ENCODE measurements at regions not wholly inside any gene's neighbourhood (a gene's known extent, or its start where the extent isn't known, plus 50 kb on each side); places are given as distances from the start of the nearest gene placed in this dataset.
"Not testable (repeated sequence)": the region's sequence is repeated elsewhere in the genome, so short reads cannot be mapped to it uniquely, and the experiment has no call there.

DNA sequence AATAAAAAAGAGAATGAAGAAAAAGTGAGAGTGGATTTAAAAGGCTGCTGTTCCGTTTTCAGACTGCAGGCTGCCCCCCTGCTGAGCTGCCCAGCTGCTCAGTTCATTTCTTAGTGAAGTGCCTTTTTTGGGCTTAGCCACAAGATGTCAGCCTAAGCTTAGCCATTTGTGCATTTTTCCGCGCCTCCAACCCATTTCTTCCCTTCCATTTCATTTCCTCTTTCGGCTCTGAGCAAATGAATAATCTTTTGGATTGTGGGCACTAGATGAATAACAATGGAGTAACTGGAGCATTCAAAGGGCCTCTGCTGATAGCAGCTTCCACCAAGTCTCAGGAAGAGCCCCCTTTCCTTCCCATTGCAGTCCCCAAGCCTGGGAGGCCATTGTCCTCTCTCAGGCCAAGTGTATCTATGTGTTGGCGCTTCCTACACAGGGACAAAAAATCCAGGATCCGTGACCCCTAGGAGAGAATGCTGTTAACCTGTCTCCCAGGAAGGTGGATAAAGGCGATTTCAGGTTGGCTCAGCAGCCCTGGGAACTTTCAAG is 83.5 kb upstream of the SPTLC3 start:
- DNase-seq, result peak; percentile 51

DNA sequence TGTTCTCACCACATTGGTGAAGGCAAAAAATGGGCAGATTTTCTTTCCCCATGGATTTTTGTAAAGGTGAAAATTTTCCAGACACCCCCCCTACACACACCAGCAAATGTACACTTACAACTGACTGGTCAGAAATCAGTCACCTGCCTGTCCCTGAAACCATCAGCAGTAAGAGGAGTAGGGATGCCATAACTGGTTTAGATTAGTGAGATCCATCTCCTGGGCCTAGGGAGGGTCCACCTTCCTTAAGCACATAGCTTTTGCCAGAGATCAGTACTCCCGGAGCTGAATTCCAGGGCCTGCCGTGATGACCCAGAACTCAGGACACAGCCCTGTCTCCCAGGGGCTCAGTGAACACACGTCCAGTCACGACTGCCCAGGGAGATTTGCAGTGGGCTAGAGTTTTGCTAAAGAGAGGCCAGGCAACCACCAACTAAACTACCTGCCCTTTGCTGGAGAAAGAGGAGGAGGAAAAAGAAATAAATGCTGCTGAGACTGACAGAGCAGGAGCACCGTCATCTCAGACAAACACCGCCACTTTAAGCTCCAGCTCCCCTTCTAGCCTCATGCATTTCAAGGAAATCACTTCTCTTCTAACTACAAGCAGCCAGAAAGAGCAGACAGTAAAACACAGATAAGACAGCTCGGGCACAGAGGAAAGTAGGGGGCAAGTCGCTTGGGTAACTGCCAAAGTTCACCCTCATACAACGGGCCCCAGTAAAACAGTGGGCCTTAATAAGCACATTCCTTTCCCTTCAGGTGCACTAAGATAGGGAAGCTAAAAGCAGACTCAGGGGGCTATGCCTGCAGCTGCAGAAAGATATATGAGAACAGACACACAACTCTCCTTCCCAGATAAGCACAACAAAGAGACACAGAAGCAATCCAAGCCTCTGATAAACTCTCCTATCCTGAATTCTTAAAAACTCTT is 82.6 kb upstream of the SPTLC3 start:
- no peak for DNase-seq

DNA sequence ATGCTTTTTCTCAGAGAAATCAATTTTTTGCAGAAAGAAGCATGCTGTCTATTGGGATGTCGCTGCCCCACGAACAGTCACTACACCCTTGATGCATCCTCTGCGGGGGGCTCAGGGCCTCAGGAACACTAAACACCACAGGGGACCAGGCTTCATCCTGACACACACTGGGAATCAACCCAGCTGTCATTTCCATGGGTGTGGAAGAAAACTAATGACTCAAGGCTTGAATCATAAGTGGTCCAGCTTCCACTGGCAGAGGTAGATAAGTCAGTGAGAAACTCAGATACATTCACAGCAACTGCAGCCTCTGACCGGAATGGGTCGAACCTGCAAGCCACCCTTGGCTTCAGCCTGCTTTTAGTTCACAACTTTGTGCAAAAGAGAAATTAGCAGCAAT is 81.3 kb upstream of the SPTLC3 start:
- DNase-seq, result no peak

DNA sequence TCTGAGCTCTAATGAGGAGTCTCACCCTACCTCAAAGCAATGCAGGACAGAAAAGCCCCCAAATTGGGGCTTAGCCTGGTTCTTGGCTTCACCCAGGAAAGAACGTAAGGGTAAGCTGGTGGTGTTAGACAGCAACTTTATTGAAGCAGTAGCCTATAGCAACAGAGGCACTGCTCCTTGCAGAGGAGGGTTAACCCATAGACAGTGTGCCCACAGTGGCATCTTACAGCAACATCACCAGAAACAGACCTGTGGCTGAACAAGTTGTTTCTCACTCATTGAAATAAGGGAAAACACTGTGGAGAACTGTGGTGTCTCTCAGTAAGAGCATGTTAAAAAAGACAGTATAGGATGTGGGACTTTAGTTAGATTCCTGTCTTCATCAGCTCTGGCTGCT is 80.4 kb upstream of the SPTLC3 start:
- no peak for DNase-seq

DNA sequence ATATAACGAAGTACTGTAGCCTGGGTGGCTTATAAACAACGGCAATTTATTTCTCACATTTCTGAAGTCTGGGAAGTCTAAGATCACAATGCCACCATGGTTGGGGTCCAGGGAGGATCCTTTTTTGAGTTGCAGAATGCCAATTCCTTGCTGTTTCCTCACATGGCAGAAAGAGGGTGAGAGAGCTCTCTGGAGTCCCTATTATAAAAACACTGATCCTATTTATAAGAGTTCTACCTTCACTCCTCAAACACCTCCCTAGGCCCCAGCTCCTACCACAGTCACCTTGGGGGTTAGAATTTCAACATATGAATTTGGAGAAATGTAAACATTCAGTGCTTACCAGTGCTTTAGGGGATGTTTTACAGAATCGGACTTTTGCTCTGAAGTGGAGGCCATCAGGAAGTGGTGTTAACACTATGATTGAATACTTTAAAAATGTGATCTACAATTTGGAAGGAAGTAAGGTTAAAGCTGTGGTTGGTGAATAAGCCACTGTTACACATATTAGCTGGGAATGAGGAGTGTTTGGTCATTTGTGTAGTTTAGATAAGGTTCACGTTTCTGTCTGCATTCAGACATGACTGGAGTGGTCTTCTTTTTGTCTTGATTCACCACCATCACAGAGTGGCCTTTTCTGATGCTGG is 79.9 kb upstream of the SPTLC3 start:
- no peak for DNase-seq

DNA sequence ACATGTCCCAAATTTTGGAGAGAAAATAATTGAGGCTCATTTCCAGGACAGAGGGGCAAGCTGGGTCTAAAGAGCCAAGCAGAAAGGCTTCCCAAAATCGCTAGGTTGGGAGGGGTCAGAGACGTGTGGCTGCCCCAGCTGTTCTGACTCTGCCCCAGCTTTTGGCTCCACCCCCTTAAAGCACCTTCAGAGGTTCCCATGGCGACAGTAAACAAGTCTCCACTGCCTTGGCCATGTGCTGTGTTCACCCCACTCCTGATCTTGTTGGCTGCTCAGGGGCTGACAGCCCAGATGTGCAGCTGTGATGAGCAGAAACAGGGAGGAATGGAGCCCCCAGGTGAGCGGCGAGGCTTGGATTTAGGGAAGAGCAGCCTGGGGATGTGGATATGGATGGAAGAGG is 72.8 kb upstream of the SPTLC3 start:
- no peak for DNase-seq

DNA sequence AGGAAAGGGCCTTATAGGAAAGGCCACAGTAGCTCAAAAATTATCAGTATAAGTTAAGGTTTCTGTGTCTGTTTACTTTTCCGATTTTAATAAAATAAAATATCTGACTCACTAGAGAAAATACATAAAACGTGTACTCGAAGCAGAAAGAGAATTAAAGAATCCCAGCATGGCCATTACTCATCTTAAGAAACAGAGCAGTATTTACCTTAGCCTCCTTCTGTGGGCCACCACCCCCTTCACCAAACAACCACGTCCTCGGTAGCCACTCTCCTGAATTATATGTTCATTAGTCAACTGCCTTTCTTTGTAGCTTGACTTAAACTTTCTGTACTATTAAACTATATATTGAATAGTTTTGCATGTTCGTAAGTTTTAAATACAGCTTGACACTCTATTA is 72.2 kb upstream of the SPTLC3 start:
- no peak for DNase-seq

DNA sequence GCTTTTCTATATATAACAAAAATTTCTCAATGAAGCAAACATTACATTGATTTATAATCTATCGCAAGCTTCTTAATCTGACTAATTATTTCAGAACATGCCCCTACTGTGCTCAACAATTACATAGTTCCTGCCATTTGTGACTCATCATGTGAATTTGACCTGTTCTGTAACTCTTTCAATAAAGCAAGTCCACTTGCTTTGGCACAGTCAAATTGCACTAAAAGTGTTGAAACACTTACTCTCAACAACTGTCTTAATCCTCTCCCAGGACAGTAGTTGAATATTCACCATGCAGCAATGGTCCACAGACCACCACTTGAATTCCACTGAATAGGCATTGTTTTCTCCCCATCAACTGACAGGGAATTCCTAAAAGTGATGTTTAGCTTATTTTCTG is 67.7 kb upstream of the SPTLC3 start:
- no peak for DNase-seq

DNA sequence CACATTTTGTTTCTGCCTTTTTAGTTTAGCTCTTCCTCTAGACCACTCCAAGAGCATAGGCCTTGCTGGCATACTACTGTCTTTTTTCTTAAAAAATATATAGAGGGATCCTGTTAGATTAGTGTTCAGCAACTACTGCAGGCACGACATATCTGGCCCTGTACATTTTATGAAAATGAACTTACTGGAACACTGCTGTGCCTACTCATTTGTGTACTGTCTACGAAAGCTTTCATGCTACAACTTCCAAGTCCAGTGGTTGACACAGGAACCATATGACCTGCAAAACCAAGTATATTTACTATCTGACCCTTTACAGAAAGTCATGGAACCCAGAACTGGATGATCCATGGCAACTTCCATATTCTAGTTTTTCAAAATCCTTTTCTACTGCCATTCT is 66.6 kb upstream of the SPTLC3 start:
- DNase-seq, result no peak

DNA sequence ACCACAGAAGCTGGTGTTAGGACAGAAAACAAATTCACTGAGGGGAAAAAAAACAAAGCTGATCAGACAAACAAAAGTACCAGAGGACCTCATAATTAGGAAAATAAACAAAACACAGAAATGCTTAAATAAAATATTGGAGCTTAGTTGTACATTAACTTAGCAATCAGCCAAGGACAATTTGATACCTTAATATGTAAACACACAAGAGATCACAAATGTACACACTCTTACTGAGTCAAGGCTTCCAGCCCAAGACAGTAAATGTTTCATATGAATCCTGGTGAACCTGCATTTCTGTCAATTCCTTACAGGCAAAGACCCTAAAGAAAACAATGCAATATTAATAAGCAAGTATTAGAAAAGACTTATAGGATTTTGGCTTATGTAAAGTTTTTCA is 62.0 kb upstream of the SPTLC3 start:
- no peak for DNase-seq

DNA sequence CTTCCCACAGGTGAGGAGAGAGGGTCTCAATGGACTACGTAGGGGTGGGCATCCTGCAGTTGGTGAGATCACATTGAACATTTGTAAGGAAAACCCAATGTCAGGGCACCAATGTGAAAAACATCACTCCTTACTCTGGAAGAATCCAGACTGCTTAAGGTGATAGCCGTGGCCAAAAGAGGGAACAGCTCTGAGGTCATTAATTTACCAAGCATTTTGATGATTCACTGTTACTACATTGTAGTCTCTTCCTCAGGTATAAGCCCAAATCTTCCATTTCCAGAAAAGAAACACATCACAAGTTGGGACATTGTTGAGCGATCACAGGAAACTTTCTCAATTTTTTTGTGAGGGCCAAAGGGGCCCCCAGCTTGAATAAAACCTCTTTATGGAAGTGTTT is 61.1 kb upstream of the SPTLC3 start:
- DNase-seq, result no peak

DNA sequence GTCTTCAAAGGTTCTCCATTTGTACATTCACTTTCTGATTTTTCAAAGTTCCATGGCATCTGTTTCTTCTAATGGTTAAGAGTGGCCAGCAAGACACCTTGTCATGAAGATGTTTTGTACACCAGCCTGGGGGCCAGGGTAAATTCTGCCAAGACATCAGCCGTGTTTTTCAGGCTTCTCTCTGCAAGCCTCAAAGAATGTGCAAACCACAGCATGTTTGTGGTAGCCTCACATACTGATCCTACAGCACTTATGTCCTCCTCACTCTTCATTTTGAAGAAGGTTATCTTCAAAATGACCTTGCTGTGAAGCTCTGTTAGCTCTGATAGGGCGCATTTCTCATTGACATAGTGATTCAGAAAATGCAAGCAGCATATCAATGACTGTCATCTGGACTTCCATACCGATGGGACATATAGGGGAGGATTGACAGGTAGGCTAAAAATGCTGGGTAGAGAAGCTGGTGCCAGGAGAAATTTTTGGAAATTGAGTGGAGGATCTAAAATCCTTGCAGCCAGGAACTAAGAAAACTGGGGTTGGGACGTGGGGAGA is 59.3 kb upstream of the SPTLC3 start:
- no peak for DNase-seq

DNA sequence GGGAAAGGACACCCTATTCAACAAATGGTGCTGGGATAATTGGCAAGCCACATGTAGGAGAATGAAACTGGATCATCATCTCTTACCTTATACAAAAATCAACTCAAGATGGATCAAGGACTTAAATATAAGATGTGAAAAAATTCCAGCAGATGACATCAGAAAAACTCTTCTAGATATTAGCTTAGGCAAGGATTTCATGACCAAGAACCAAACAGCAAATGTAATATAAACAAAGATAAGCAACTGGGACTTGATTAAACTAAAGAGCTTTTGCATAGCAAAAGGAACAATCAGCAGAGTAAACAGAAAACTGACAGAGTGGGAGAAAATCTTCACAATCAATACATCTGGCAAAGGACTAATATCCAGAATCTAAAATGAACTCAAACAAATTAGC is 54.5 kb upstream of the SPTLC3 start:
- DNase-seq, result not testable (repeated sequence)

DNA sequence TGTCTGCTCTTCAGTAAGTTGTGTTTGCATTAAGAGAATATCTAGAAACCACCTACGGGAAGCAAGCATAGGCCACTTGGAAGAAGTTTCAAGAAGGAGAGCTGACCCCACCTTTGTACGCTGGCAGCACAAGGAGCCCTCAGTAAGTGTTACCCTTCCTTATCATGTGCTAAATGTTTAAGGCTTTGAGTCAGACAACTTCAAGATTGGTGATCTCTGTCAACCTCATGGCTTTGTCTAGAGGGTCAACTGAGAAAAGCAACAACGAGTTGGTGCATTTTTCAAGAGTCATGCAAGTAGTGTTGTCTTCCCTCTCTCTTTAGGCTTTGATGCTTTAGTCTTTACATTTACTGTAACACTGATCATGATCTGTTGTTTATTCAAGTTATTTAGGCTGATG is 53.2 kb upstream of the SPTLC3 start:
- DNase-seq, result no peak

DNA sequence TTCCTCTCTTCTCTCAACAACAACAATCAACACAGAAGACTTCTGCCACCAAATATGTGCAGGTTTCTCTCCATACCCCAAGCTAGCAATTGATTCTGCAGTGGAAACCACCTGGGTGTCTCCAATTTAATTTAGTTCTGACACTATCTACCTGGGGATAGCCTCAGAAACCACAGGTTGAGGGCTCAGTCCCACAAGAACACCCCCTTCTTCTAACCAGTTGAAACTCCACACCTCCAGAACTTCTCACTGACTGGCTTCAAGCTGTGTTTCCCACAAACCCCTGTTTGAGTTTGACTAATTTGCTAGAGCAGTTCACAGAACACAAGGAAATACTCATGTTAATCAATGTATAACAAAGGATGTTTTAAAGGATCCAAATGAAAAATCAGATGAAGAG is 52.5 kb upstream of the SPTLC3 start:
- no peak for DNase-seq

DNA sequence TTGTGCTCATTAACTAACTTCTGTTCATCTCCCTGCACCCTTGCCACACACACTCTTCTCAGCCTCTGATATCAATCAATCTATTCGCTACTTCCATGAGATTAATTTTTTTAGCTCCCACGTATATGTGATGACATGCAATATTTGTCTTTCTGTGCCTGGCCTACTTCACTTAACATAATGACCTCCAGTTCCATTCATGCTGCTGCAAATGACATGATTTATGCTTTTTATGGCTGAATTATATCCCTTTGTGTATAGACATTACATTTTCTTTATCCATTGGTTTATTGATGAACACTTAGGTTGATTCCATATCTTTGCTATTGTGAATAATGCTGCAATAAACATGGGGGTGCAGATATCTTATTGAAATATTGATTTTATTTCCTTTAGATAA is 50.8 kb upstream of the SPTLC3 start:
- DNase-seq, result no peak

All from activated CD4-positive, alpha-beta T cell treated with anti-CD3 and anti-CD28 coated beads for 48 hours (primary cell).